ENCODE measurements at regions not wholly inside any gene's neighbourhood (a gene's known extent, or its start where the extent isn't known, plus 50 kb on each side); places are given as distances from the start of the nearest gene placed in this dataset.

DNA sequence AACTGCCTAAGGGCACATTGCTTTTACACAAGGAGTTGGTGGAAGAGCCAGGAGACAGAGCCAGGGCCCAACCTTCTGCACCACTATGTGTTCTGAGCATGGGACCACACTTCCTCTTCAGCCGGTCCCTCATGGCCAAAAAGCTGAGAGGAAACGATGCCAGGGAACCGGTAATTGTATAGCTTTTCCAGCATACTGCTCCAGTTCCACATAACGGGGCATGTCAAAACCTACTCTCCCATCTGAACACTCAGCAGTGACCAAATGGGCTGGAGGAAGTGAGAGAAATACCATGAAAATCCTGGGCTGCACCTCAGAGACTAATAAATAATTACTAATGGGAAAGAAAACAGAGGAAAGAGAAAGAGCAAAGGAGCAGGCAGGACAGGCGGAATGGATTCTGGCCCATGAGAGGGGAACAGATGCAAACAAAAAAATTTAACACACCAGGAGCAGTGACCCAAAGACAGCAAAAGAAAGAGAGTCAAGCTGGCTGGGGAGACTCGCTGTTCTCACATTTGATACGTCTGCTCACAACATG, 52.0 kb upstream of the BMP2 start:
- ATAC-seq (no peak), DNase-seq (ENCODE audit: low spot score in 2 of 2) (no peak)
- Mint-ChIP-seq H3K27ac (no peak overlapping the region), H3K36me3 (no peaks in the 10 kb centered on the region), H3K9me3 (peaks cover 9 to 16% of the 10 kb centered on the region in 2 donors)

DNA sequence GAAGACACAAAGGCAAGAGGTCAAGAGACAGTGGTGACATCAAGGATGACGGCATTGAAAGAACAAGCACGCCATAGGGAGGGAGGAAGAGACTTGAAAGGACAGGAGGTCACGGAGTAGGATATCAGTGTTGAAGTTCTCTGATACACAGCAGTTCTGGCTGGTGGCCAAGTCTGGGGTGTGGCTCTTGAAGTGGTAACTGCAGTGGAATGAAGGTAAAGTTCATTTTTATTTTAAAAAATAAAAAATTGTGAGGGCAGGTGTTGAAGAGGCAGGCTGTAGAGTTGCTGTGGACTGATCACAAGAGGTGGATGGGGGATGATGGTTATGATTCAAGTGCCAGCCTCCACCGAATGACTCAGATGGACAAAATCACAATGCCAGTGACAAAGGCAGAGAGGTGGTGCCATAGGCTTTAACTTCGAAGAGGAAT, 53.2 kb upstream of the BMP2 start:
- ATAC-seq (no peak), DNase-seq (ENCODE audit: low spot score in 2 of 2) (no peak)
- peaks cover 5 to 10% of the 10 kb centered on the region in 2 donors for H3K9me3 Mint-ChIP-seq
- H3K36me3 Mint-ChIP-seq: no peaks in the 10 kb centered on the region
- no peak overlapping the region for H3K27ac Mint-ChIP-seq

DNA sequence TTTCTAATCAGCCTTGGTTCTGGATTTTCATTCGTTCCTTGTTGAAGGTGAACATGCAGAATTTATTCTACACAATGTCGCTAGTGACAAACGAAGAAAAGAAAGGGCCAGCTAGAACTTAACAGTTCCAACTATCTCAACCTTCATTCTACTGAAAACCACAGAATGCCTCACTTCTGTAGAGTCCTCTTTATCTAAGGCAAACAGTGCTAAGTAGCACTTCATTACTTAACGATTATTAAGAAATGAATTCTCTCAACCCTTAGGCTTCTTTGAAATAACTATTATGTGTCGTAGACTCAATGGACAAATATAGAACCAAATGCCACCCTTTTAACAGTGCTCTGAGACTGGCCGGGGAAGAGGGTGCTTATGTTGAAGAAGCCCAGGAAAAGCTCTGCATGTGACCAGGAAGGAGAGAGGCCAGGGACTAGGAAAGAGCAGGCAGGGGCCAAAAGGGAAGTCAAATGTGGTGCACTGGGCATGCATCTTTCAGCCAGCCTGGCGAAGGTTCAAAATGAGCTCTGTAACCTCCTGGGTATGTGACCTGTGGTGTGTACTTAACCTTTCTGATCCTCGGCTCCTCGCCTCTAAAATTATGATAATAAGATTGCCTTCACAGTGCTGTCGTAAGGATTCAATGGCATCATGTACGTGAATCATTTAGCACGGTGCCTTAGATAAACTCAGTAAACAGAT, 55.4 kb upstream of the BMP2 start:
- no peak for ATAC-seq
- Mint-ChIP-seq H3K36me3 (no peaks in the 10 kb centered on the region), H3K9me3 (peaks cover 3 to 6% of the 10 kb centered on the region in 2 donors), H3K27ac (no peak overlapping the region)
- no peak for DNase-seq (ENCODE audit: low spot score in 2 of 2)

DNA sequence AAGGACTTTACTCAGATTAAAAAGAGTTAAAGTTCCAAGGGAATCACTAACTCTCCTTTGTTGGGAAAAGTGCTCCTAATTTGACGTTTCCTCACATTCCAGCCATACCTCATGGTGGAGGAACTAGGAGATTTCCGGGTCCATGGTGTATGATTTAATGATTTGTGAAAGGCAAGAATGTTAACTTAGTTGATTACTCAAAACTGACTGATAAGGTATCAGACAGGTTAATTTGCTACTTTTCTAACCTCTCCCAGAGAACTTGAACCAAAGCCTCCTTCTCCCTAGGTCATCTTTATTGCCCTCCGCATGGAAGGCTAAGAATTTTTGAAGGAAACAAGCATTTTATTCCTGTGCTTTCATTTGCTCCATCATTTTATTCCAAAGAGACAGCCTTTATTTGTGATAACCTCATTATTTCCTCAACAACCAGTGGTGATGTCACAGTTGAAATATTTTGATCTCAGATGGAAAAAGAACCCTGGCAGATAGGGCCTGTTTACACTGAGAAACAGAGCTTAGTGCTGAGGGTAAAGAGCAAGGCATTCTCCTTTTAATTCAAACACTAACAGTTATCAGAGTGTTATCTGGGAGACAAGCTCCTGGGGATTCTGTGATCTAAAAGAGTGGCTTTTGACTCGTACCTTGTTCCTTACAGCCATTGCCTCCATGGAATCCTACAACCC, 57.4 kb upstream of the BMP2 start:
- Mint-ChIP-seq H3K27ac (no peak overlapping the region), H3K9me3 (peaks cover 9 to 10% of the 10 kb centered on the region in 2 donors), H3K36me3 (no peaks in the 10 kb centered on the region)
- ATAC-seq (no peak), DNase-seq (ENCODE audit: low spot score in 2 of 2) (no peak)

DNA sequence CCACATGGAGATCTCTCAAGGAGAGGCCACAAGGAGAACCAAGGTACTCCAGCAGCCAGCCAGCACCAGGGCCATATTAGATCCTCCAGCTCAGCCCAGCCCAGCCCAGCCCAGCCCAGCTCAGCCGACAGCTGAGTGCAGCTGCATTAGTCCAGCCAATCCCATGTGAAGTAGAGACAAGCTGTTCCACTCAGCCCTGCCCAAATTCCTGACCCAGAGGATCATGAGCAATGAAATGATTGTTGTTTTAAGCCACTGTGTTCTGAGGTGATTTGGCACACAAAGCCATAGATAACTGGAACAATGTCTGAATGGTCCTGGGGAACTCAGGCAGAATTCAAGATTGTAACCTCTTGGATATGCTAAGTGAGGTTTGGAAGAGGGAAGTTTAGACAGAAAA, 59.5 kb upstream of the BMP2 start:
- Mint-ChIP-seq H3K36me3 (no peaks in the 10 kb centered on the region), H3K27ac (no peak overlapping the region), H3K9me3 (peaks cover 9 to 10% of the 10 kb centered on the region in 2 donors)
- DNase-seq (ENCODE audit: low spot score in 2 of 2) (no peak), ATAC-seq (no peak)

DNA sequence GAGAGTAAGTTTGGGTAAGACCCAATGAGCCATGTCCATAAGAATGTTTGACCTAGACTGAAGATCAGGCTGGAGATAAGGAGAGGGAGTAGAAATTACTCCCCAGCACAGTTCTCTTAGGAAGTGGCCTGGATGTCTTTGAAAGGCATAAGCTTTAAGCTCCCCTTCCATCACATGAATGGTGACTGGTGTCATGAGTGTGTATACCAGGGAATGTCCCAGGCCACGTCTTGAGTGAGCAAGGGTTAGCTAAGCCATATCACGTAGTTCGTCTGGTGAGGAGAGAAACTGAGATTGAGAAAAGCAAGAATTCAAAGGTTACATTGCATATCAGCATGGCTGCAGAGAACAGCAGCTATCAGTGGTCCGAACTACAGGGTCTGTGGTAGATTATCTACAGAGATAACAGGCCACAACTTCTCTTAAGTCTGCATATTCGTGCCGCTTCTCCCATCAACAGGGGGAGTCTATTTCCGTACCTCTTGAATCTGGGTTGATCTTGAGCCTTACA, 60.1 kb upstream of the BMP2 start:
- DNase-seq (ENCODE audit: low spot score in 2 of 2) (no peak), ATAC-seq (no peak)
- no peaks in the 10 kb centered on the region for H3K36me3 Mint-ChIP-seq
- peaks cover 9 to 10% of the 10 kb centered on the region in 2 donors for H3K9me3 Mint-ChIP-seq
- H3K27ac Mint-ChIP-seq: no peak overlapping the region

DNA sequence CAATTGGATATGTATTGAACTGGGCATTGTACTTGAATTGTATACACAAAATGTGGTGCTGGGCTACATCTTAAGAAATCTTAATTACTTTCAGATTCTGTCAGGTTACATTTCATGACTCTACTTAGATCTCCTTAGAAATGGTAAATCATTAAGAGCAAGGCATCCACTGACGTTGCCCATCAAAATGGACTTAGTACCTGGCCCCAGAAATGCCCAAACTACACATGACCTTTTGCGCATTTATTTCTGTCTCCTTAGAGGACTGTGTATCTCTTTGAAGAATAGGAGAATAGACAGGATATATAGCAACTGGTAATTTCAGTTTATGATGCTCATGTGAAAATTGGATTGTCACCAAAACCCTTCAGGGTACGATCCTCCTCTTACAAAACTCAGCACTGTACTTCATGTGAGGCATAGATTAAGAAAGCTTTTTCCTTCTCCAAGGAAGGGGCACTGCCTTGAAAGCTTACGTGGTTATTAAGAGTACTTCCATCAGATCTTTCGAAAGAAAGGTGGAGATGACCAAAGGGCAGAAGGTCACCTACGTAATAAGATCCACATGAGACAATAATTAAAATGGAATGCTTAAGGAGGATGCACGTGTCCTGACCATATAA, 61.4 kb upstream of the BMP2 start:
- no peaks in the 10 kb centered on the region for H3K36me3 Mint-ChIP-seq
- H3K27ac Mint-ChIP-seq: no peak overlapping the region
- peaks cover 10 to 11% of the 10 kb centered on the region in 2 donors for H3K9me3 Mint-ChIP-seq
- DNase-seq (ENCODE audit: low spot score in 2 of 2) (no peak), ATAC-seq (no peak)

DNA sequence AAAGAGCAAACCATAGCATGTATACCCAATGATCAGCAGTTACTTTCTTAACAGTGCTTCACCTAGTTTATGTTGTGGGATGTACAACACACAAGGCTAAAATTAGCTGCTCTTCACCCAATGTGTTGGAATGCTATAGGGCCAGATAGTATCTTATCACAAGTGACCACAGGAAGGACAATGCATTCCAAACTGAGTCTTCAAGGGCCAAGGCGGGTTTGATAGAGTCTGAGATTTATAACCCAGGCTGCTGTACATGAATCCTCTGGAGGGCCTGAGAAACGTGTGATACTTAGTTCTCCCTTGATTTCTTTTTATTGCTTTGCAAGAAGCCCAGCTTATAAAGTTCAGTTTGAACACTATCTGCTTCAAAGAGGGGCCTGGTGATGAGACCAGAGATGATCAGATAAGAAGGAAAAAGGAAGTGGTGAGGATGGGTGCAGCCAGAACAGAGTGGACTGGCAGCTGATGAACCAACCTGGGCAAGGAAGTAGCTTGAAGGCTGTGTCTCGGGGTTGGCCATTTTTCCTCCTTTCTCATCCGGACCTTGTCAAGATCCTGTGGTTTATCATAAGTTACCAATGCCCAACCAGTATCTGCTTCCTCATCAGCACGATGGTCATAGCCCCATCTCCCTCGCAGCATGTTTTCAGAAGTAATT, 62.2 kb upstream of the BMP2 start:
- Mint-ChIP-seq H3K27ac (no peak overlapping the region), H3K9me3 (peaks cover 13 to 16% of the 10 kb centered on the region in 2 donors), H3K36me3 (no peaks in the 10 kb centered on the region)
- DNase-seq (ENCODE audit: low spot score in 2 of 2): no peak
- no peak for ATAC-seq

DNA sequence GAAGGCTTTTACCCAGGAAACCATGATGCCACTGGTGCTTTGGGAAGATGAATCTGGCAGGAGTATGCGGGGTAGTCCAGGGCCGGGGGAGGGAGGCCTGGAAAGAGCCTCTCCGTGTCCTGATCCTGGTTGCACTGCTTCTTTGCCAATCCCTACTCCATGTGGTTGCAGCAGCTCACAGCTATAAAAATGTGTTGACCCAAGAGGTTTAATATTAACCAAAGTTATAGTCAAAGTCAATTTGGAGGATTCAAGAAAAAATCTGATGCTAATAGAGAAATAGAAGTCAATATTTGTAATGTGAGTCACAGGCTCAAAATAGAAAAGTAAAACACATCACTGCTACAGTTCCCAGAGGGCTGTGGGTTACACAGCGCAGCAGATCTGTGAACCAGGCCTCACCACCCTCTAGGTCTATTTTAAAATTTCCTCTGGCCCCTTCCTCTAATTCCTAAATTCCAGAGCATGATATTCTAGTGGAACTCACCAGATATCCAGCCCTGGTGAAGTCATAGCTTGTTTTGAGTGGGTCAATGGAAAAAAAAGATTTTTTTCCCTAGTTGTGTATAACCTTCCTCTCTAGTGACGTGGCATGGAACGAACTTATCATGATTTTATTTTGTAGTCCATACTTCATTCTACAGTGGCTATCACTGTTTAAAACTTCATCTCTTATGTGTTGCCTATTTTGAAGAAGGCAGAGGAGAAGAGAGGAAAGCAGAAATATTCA, 63.2 kb upstream of the BMP2 start:
- no peaks in the 10 kb centered on the region for H3K36me3 Mint-ChIP-seq
- H3K27ac Mint-ChIP-seq: no peak overlapping the region
- no peak for ATAC-seq
- peaks cover 17 to 20% of the 10 kb centered on the region in 2 donors for H3K9me3 Mint-ChIP-seq
- no peak for DNase-seq (ENCODE audit: low spot score in 2 of 2)

DNA sequence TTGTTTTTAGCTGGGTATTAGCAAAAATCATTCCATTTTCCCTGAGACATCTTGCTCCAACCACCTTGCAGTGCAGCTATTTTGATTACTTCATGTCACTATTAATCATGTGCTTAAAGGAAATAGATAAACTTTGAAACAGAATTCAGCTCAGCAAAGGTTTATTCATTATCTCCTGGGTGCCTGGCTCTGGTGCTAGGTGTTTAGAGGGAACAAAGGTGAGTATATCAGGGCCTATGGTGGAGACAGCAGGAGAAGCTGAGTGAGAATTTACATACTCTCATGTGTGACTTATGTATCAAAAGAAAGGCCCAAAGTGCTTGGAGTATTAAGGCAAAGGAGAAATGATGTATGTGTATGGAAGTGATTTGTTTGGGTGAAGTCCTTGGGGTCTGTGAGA, 63.8 kb upstream of the BMP2 start:
- DNase-seq (ENCODE audit: low spot score in 2 of 2) (no peak), ATAC-seq (no peak)
- no peak overlapping the region for H3K27ac Mint-ChIP-seq
- no peaks in the 10 kb centered on the region for H3K36me3 Mint-ChIP-seq
- peaks cover 17 to 20% of the 10 kb centered on the region in 2 donors for H3K9me3 Mint-ChIP-seq

DNA sequence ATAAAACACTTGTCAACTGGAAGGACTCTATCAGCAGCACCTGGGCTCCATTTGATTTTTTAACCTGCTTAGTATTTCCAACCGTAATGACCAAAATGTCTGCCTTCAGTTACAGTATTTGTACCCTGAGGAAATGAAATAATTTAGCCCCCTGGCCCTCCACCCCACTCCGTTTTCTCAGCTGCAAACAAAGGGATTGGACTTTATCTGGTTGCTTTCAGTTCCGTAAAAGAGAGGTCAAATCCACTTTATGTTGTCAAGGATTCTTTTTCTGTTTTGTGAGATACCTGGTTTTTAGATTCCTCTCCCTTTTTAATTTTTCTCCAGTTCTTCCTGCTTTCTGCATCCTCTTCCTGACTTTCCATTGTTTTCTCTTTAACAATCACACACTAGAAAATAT, 64.4 kb upstream of the BMP2 start:
- DNase-seq (ENCODE audit: low spot score in 2 of 2) (no peak), ATAC-seq (no peak)
- H3K36me3 Mint-ChIP-seq: no peaks in the 10 kb centered on the region
- peaks cover 20% of the 10 kb centered on the region in 2 donors for H3K9me3 Mint-ChIP-seq
- no peak overlapping the region for H3K27ac Mint-ChIP-seq

DNA sequence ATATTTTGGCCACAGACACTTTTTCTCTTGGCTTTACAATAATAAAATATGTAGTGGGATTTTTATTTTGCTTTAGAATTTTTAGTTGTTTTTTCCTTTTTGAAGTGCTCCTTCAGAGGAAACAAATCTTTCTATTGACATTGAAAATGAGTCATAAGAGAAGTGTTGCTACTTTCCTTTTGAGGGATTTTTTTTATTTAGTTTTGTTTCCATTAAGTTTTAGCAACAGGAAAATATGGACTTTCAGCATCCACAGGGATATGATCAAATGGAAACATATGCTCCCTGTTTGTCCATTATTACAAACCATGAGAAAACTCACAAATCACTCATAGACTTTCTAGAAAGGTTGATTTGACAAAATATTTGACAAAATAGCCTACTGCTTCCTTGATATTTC, 65.3 kb upstream of the BMP2 start:
- Mint-ChIP-seq H3K9me3 (peaks cover 17 to 19% of the 10 kb centered on the region in 2 donors), H3K36me3 (no peaks in the 10 kb centered on the region), H3K27ac (no peak overlapping the region)
- DNase-seq (ENCODE audit: low spot score in 2 of 2) (no peak), ATAC-seq (no peak)

DNA sequence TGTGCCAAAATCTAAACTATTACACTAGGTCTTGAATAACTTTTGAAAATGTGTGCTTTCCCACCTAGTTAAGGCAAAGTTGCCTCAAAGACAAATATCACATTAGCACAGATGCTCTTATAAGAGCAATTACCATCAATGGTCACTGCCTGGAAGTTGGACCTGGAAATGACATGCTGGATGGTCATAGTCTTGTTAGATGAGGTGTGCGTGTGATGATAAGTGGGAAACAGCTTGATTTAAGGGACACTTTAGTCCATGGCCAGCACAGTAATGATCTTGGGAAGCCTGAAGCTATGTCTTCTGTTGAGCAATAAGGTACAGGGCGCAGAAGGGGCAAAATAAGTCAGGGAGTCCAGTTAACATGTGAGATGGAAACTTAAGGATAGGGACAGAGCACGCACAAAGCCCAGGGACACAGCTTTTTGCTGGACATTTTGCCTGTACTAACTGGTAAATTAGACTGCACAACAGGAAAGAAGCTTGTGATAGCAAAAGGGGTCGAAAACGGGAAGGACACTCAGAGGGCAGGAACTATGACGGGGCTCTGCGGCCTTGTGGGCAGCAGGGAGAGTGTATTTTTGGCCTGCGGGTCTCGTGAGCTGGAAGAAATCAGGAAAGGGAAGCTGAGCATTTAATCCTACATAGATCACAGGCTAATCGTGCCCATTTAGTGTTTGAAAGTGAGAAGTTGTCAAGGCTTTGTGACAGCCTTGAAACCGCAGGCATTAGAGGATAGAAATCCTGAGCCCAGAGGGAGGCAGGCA, 66.7 kb upstream of the BMP2 start:
- H3K36me3 Mint-ChIP-seq: no peaks in the 10 kb centered on the region

DNA sequence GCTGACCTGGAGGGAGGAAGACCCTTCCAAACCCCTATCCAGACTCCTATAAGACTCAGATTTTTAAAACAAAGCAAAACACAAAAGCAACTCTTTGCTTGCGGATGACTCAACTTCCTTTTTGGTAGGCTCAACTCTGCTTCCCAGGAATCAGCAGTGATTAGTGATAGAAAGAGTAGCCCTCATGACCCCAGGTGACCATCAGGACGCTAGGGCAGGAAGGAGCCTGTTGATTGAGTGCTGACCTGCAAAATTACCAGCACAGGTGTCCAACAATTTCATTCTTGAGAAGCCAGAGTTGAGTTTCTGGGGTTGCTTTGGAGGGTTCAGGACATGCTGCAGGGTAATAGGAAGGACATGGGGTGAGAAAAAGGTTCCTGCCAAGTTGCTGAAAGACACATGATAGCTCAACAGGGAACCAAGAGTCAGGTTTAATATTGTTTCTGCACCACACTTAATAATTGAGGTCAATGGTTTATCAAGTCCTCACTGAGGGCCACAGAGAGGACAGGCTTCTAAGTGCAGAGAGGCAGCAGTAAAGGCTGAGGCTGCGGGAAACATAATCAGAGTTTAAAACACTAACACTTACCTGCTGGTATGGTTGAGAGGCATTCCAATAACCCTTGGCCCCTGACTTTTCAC, 67.4 kb upstream of the BMP2 start:
- no peaks in the 10 kb centered on the region for H3K36me3 Mint-ChIP-seq
- ATAC-seq (no peak), DNase-seq (ENCODE audit: low spot score in 2 of 2) (no peak)
- H3K9me3 Mint-ChIP-seq: peaks cover 10 to 16% of the 10 kb centered on the region in 2 donors
- no peak overlapping the region for H3K27ac Mint-ChIP-seq

More for the DNA sequence above, 66.7 kb upstream of the BMP2 start:
- Mint-ChIP-seq H3K27ac (no peak overlapping the region), H3K9me3 (peaks cover 10 to 16% of the 10 kb centered on the region in 2 donors)
- DNase-seq (ENCODE audit: low spot score in 2 of 2): no peak
- ATAC-seq: no peak

DNA sequence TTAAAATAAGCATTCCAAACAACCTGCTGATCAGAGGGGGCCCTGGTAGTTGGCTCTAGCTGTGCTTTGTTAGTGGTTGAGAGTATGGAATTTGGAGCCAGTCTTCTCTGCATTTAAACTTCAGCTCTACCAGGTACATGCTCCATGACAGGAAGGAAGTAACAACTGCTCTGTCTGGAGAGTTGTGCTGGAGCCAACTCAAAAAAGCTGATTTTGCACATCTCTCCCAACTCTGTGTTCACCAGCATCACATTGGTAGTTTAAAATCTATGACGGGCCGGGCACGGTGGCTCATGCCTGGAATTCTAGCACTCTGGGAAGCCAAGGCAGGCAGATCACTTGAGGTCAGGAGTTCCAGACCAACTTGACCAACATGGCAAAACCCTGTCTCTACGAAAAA, 68.8 kb upstream of the BMP2 start:
- Mint-ChIP-seq H3K27ac (no peak overlapping the region), H3K9me3 (peaks cover 10 to 16% of the 10 kb centered on the region in 2 donors), H3K36me3 (no peaks in the 10 kb centered on the region)
- DNase-seq (ENCODE audit: low spot score in 2 of 2) (no peak), ATAC-seq (no peak)
